ENCODE measurements at regions not wholly inside any gene's neighbourhood (a gene's known extent, or its start where the extent isn't known, plus 50 kb on each side); places are given as distances from the start of the nearest gene placed in this dataset.

DNA sequence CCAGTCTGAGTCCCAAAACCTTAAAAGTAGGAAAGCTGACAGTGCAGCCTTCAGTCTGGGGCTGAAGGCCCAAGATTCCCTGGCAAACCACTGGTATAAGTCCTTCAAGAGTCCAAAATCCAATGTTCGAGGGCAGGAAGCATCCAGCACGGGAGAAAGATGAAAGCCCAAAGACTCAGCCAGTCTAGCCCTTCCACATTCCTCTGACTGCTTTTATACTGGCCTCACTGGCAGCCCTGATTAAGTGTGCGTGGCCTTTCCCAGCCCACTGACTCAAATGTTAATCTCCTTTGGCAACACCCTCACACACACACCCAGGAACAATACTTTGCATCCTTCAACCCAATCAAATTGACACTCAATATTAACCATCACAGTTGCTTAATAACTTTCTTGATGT is 372.1 kb upstream of the CCDC196 start:
- TF ChIP-seq, protein P1, sequence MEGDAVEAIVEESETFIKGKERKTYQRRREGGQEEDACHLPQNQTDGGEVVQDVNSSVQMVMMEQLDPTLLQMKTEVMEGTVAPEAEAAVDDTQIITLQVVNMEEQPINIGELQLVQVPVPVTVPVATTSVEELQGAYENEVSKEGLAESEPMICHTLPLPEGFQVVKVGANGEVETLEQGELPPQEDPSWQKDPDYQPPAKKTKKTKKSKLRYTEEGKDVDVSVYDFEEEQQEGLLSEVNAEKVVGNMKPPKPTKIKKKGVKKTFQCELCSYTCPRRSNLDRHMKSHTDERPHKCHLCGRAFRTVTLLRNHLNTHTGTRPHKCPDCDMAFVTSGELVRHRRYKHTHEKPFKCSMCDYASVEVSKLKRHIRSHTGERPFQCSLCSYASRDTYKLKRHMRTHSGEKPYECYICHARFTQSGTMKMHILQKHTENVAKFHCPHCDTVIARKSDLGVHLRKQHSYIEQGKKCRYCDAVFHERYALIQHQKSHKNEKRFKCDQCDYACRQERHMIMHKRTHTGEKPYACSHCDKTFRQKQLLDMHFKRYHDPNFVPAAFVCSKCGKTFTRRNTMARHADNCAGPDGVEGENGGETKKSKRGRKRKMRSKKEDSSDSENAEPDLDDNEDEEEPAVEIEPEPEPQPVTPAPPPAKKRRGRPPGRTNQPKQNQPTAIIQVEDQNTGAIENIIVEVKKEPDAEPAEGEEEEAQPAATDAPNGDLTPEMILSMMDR (IDR thresholded peaks at IDR 0.05) = no peak
- TF ChIP-seq POLR2AphosphoS5 (IDR thresholded peaks at IDR 0.05) (no peak), POLR2A (IDR thresholded peaks at IDR 0.05) (no peak)
